ENCODE measurements at regions not wholly inside any gene's neighbourhood (a gene's known extent, or its start where the extent isn't known, plus 50 kb on each side); places are given as distances from the start of the nearest gene placed in this dataset.

DNA sequence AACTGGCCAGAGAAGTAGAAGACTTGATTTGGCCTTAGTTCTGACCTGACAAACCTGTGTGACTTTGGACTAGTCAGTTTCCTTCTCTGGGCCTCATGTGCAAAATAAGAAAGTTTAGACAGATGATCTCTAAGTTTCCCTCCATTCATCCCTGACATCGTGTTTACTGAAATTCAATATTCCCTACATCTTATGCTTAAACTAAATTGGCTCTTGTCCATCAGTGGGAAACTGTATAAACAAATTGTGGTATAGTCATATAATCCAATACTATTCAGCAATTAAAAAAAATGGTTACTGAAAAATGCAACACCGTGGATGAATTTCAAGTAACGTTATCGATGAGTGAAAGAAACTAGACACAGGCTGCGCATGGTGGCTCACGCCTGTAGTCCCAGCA lies 64.4 kb upstream of the HRH1 start:
- no peak for DNase-seq (ENCODE audit: low spot score)

- no peak for DNase-seq (ENCODE audit: low spot score)
Measured at GRCh38 chr3:11090551-11090950, 63.7 kb upstream of the HRH1 start.

GRCh38 chr3:11091088-11091590 lies 63.2 kb upstream of the HRH1 start:
- no peak for DNase-seq (ENCODE audit: low spot score)

GRCh38 chr3:11091791-11092190 lies 62.5 kb upstream of the HRH1 start:
- no peak for DNase-seq (ENCODE audit: low spot score)

- DNase-seq (ENCODE audit: low spot score) = no peak
Measured at GRCh38 chr3:11093823-11094340, 60.4 kb upstream of the HRH1 start.

DNA sequence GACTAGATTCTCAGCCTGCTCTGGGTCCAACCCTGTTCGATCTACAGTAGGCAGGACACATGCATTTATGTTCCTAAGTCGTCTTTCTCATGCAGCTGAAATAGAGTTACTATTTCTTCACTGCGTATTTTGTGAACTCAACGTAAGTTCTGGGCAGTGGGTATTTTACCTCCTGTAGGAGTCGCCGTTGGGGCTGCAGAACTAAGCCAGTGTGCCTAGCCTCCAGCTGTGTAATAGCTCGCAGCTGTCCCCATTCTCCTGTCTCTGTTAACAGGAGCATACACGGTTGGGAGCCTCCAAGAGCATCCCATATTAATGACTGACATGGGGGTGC lies 58.4 kb upstream of the HRH1 start:
- no peak for DNase-seq (ENCODE audit: low spot score)

- DNase-seq (ENCODE audit: low spot score) = peak; percentile 9
Measured at GRCh38 chr3:11096266-11097139, 57.8 kb upstream of the HRH1 start.

GRCh38 chr3:11099306-11099705 lies 55.0 kb upstream of the HRH1 start:
- DNase-seq (ENCODE audit: low spot score) = no peak

Data from CD4-positive, alpha-beta T cell treated with Interleukin-2 at 100 ng/mL for 4 hours (primary cell).